OCI-LY1 (cell line): ENCODE measurements at regions not wholly inside any gene's neighbourhood (a gene's known extent, or its start where the extent isn't known, plus 50 kb on each side); places are given as distances from the start of the nearest gene placed in this dataset.
"Not testable (repeated sequence)": the region's sequence is repeated elsewhere in the genome, so short reads cannot be mapped to it uniquely, and the experiment has no call there.

Experiments
- EZH2 ChIP-seq: fragments of 200-600 bp; sonication (generic), shearing (Covaris generic); IDR thresholded peaks from 2 replicates; pipeline ENCODE4 v1.8.0; 2017; ENCODE audit warnings: borderline replicate concordance, mixed run types, mild to moderate bottlenecking, antibody characterized with exemption, low read length, moderate library complexity, mixed read lengths
- TF ChIP-seq, protein P1 (sequence below): fragments of 200-600 bp; sonication (generic), shearing (Covaris generic); IDR thresholded peaks from 2 replicates; pipeline ENCODE4 v1.5.1; 2017; ENCODE audit warnings: mild to moderate bottlenecking, antibody characterized with exemption, low read length, moderate library complexity, mixed read lengths

DNA sequence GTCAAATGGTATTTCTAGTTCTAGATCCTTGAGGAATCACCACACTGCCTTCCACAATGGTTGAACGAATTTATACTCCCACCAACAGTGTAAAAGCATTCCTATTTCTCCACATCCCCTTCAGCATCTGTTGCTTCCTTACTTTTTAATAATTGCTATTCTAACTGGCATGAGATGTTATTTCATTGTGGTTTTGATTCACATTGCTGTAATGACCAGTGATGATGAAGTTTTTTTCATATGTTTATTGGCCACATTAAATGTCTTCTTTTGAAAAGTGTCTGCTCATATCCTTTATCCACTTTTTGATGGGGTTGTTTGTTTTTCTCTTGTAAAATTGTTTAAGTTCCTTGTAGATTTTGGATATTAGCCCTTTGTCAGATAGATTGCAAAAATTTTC lies 295.2 kb upstream of the PAPPA start:
- TF ChIP-seq, protein P1, sequence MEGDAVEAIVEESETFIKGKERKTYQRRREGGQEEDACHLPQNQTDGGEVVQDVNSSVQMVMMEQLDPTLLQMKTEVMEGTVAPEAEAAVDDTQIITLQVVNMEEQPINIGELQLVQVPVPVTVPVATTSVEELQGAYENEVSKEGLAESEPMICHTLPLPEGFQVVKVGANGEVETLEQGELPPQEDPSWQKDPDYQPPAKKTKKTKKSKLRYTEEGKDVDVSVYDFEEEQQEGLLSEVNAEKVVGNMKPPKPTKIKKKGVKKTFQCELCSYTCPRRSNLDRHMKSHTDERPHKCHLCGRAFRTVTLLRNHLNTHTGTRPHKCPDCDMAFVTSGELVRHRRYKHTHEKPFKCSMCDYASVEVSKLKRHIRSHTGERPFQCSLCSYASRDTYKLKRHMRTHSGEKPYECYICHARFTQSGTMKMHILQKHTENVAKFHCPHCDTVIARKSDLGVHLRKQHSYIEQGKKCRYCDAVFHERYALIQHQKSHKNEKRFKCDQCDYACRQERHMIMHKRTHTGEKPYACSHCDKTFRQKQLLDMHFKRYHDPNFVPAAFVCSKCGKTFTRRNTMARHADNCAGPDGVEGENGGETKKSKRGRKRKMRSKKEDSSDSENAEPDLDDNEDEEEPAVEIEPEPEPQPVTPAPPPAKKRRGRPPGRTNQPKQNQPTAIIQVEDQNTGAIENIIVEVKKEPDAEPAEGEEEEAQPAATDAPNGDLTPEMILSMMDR: not testable (repeated sequence)
- TF ChIP-seq EZH2: not testable (repeated sequence)
